Neural progenitor cell (in vitro differentiated cells): ENCODE measurements at regions not wholly inside any gene's neighbourhood (a gene's known extent, or its start where the extent isn't known, plus 50 kb on each side); places are given as distances from the start of the nearest gene placed in this dataset.

Experiments used
- DNase-seq: peaks from one replicate; pipeline ENCODE4 v3.0.0-alpha.2; 2016; ENCODE audit warnings: low spot score
- H2AFZ ChIP-seq: fragments of 200-600 bp; sonication (generic); replicated peaks from 2 replicates; pipeline ENCODE4 v1.6.1; 2016; ENCODE audit warnings: antibody characterized with exemption
- H3F3A ChIP-seq: fragments of 200-600 bp; sonication (generic); 2 replicates; pipeline ENCODE4 v1.6.1; 2016; ENCODE audit warnings: antibody characterized with exemption, low read depth
- H3K27ac ChIP-seq: fragments of 200-600 bp; sonication (generic); 2 replicates; pipeline ENCODE4 v1.5.1; 2016; ENCODE audit warnings: mild to moderate bottlenecking
- H3K27me3 ChIP-seq: fragments of 200-600 bp; sonication (generic); 2 replicates; pipeline ENCODE4 v1.6.1; 2016; ENCODE audit warnings: mild to moderate bottlenecking, moderate library complexity
- H3K36me3 ChIP-seq: fragments of 200-600 bp; sonication (generic); 2 replicates; pipeline ENCODE4 v1.5.1; 2016
- H3K4me1 ChIP-seq: fragments of 200-600 bp; sonication (generic); 2 replicates; pipeline ENCODE4 v1.6.1; 2016; ENCODE audit warnings: mixed run types
- H3K4me2 ChIP-seq: fragments of 200-600 bp; sonication (generic); 2 replicates; pipeline ENCODE4 v1.6.1; 2016
- H3K4me3 ChIP-seq: fragments of 200-600 bp; sonication (generic); 2 replicates; pipeline ENCODE4 v1.5.1; 2016
- H3K79me2 ChIP-seq: fragments of 200-600 bp; sonication (generic); 2 replicates; pipeline ENCODE4 v1.6.1; 2016; ENCODE audit warnings: low read depth
- H3K9ac ChIP-seq: fragments of 200-600 bp; sonication (generic); 2 replicates; pipeline ENCODE4 v1.6.1; 2016
- H3K9me3 ChIP-seq: fragments of 200-600 bp; sonication (generic); 2 replicates; pipeline ENCODE4 v1.5.1; 2016; ENCODE audit warnings: low read depth
- H4K20me1 ChIP-seq: fragments of 200-600 bp; sonication (generic); 2 replicates; pipeline ENCODE4 v1.6.1; 2016; ENCODE audit warnings: low read depth
- H3K27ac Mint-ChIP-seq: 3 replicates; pipeline ENCODE4 v1.8.0; 2021; ENCODE audit warnings: mixed read lengths
- H3K27me3 Mint-ChIP-seq: 2 replicates; pipeline ENCODE4 v1.8.0; 2022; ENCODE audit warnings: low read depth, mild to moderate bottlenecking, inconsistent platforms, moderate library complexity, mixed read lengths; ENCODE audit not compliant: insufficient read depth
- H3K36me3 Mint-ChIP-seq: 3 replicates; pipeline ENCODE4 v1.8.0; 2021; ENCODE audit warnings: mixed read lengths
- H3K4me1 Mint-ChIP-seq: 3 replicates; pipeline ENCODE4 v1.8.0; 2021; ENCODE audit warnings: mixed read lengths
- H3K4me3 Mint-ChIP-seq: 3 replicates; pipeline ENCODE4 v1.8.0; 2021; ENCODE audit warnings: mild to moderate bottlenecking, moderate library complexity, mixed read lengths
- H3K9me3 Mint-ChIP-seq: 3 replicates; pipeline ENCODE4 v1.8.0; 2020; ENCODE audit warnings: mixed read lengths
- EZH2 ChIP-seq: fragments of 200-600 bp; sonication (generic); IDR thresholded peaks from 2 replicates; pipeline ENCODE4 v1.6.1; 2017; ENCODE audit warnings: antibody characterized with exemption, mild to moderate bottlenecking, moderate library complexity
- EZH2phosphoT487 ChIP-seq: fragments of 200-600 bp; sonication (generic); IDR thresholded peaks from 2 replicates; pipeline ENCODE4 v1.6.1; 2017; ENCODE audit warnings: antibody characterized with exemption
- TF ChIP-seq, protein P1 (sequence below): fragments of 200-600 bp; sonication (generic); IDR thresholded peaks from 2 replicates; pipeline ENCODE4 v1.5.1; 2017; ENCODE audit warnings: antibody characterized with exemption, mild to moderate bottlenecking

DNA sequence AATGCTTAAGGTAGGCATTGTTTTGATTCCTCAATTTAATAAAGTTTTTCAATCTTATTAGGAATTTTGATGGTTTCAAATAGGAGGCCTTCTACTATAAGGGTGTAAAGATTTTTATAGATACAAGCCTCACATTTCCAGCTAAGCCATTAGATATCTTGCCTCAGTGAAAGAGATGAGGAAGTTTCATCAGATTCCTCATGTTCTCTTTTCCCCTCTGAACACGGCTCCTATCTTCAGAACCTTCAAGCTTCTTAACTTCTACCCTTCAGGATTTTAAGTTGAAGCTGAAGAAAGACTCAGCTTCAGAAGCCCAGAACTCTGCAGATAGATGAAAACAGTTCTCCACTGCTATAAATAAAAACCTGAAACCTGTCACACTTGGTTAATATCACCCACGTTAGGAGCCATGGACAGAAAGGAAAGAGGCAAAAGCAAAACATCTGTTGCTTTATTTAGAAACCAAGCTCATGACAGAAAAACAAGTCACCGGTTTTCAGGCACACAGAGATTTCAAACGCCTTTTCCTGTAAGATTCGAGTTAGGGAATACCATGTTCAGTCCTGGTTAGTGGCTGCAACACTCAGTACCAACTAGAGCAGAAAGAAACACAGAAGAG is 82.2 kb upstream of the GOLGA8B start:
- no peaks in the 10 kb centered on the region for H3K9me3 ChIP-seq
- no peaks in the 10 kb centered on the region for H3K79me2 ChIP-seq
- H2AFZ ChIP-seq = no peak overlapping the region
- H3K27ac ChIP-seq = no peak overlapping the region
- H3K36me3 ChIP-seq = no peaks in the 10 kb centered on the region
- no peak overlapping the region for H3K27ac Mint-ChIP-seq
- TF ChIP-seq EZH2 = no peak
- no peak for TF ChIP-seq EZH2phosphoT487
- TF ChIP-seq, protein P1, sequence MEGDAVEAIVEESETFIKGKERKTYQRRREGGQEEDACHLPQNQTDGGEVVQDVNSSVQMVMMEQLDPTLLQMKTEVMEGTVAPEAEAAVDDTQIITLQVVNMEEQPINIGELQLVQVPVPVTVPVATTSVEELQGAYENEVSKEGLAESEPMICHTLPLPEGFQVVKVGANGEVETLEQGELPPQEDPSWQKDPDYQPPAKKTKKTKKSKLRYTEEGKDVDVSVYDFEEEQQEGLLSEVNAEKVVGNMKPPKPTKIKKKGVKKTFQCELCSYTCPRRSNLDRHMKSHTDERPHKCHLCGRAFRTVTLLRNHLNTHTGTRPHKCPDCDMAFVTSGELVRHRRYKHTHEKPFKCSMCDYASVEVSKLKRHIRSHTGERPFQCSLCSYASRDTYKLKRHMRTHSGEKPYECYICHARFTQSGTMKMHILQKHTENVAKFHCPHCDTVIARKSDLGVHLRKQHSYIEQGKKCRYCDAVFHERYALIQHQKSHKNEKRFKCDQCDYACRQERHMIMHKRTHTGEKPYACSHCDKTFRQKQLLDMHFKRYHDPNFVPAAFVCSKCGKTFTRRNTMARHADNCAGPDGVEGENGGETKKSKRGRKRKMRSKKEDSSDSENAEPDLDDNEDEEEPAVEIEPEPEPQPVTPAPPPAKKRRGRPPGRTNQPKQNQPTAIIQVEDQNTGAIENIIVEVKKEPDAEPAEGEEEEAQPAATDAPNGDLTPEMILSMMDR = no peak
- H3K4me3 Mint-ChIP-seq = no peak overlapping the region
- no peak overlapping the region for H3K9ac ChIP-seq
- H3F3A ChIP-seq = no peaks in the 10 kb centered on the region
- H3K27me3 ChIP-seq = no peaks in the 10 kb centered on the region
- no peaks in the 10 kb centered on the region for H3K36me3 Mint-ChIP-seq
- no peak overlapping the region for H3K4me2 ChIP-seq
- no peaks in the 10 kb centered on the region for H3K4me1 ChIP-seq
- H3K9me3 Mint-ChIP-seq = no peaks in the 10 kb centered on the region
- no peak for DNase-seq
- no peaks in the 10 kb centered on the region for H3K4me1 Mint-ChIP-seq
- no peak overlapping the region for H3K4me3 ChIP-seq
- H4K20me1 ChIP-seq = no peaks in the 10 kb centered on the region
- H3K27me3 Mint-ChIP-seq = peaks cover 5% of the 10 kb centered on the region

DNA sequence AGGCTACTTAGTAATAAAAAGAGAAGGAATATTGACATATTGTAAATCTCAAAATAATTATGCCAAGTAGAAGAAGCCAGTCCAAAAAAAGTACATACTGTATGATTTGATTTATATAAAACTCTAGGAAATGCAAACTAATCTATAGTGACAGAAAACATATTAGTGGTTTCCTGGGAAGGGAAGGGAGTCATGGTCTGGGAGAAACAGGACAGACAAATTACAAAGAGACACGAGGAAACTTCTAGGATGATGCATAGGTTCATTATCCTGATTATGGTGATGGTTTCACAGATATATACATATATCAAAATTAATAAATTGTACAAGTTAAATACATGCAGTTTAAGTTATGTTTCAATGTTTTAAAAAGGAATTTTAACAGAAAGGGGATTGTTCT is 81.0 kb upstream of the GOLGA8B start:
- Histone ChIP-seq H3K9ac (no peak overlapping the region), H3K4me1 (no peaks in the 10 kb centered on the region), H4K20me1 (no peaks in the 10 kb centered on the region), H3K27me3 (no peaks in the 10 kb centered on the region), H3K4me3 (no peak overlapping the region), H3K27ac (no peak overlapping the region), H3K9me3 (no peaks in the 10 kb centered on the region), H3F3A (no peaks in the 10 kb centered on the region), H3K36me3 (no peaks in the 10 kb centered on the region), H3K79me2 (no peaks in the 10 kb centered on the region), H3K4me2 (no peak overlapping the region), H2AFZ (no peak overlapping the region)
- TF ChIP-seq EZH2 = no peak
- no peak for TF ChIP-seq EZH2phosphoT487
- TF ChIP-seq, protein P1 = no peak
- peaks cover 5% of the 10 kb centered on the region for H3K27me3 Mint-ChIP-seq
- no peaks in the 10 kb centered on the region for H3K9me3 Mint-ChIP-seq
- DNase-seq = no peak
- no peak overlapping the region for H3K27ac Mint-ChIP-seq
- H3K4me1 Mint-ChIP-seq = no peaks in the 10 kb centered on the region
- no peaks in the 10 kb centered on the region for H3K36me3 Mint-ChIP-seq
- no peak overlapping the region for H3K4me3 Mint-ChIP-seq

DNA sequence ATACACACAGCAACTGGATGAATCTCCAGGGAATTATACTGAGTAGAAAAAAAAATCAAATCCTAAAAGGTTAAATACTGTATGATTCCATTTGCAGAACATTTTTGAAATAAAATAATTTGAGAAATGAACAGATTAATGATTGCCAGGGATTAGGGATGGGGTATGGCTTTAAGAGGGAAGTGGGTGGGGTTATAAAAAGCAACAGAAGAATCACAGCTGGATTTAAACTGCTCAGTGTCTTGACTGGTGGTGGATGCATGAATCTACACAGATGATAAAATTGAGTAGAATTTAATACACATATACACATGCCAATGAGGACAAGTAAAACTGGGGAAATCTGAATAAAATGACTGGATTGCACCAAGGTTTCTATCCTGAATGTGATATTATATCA is 79.7 kb upstream of the GOLGA8B start:
- Histone ChIP-seq H3K4me1 (no peaks in the 10 kb centered on the region), H2AFZ (no peak overlapping the region), H3K4me3 (no peak overlapping the region), H3K9me3 (no peaks in the 10 kb centered on the region), H3K4me2 (no peak overlapping the region), H3K27ac (no peak overlapping the region), H3K9ac (no peak overlapping the region), H3K79me2 (no peaks in the 10 kb centered on the region), H3K36me3 (no peaks in the 10 kb centered on the region), H3F3A (no peaks in the 10 kb centered on the region), H4K20me1 (no peaks in the 10 kb centered on the region), H3K27me3 (no peaks in the 10 kb centered on the region)
- TF ChIP-seq EZH2 = no peak
- no peak for TF ChIP-seq EZH2phosphoT487
- TF ChIP-seq, protein P1 = no peak
- no peak for DNase-seq
- Mint-ChIP-seq H3K9me3 (no peaks in the 10 kb centered on the region), H3K27ac (no peak overlapping the region), H3K4me1 (no peaks in the 10 kb centered on the region), H3K4me3 (no peak overlapping the region), H3K27me3 (peaks cover 5% of the 10 kb centered on the region), H3K36me3 (no peaks in the 10 kb centered on the region)
